CD4-positive, alpha-beta T cell treated with Interferon gamma for 1 hour (primary cell): ENCODE measurements at regions not wholly inside any gene's neighbourhood (a gene's known extent, or its start where the extent isn't known, plus 50 kb on each side); places are given as distances from the start of the nearest gene placed in this dataset.
"Not testable (repeated sequence)": the region's sequence is repeated elsewhere in the genome, so short reads cannot be mapped to it uniquely, and the experiment has no call there.

Source experiments
- DNase-seq: peaks from one replicate; pipeline ENCODE4 v3.0.0-alpha.2; 2020

- DNase-seq, result no peak
These were observed 127.4 kb upstream of the SLC8A1 start for GRCh38 chr2:40579247-40579646.

DNA sequence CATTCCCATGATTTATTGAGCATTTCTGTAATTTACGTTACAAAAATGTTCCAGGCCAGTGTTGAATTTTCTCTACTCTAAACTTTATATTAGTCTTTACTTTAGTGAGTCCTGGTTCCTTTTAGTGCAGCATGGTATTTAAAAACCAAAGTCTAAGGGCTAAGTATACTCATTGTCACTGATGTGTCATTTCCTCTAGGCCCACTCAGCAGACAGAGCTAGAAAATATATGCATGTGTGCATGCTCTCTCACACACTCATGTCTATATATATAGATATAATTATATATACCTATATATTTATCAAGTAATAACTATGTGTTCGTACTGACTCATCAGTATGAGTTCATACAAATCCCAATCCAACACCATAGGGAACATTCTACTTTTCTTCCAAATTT lies 132.5 kb upstream of the SLC8A1 start:
- no peak for DNase-seq

- DNase-seq, result no peak
These were observed 139.9 kb upstream of the SLC8A1 start for GRCh38 chr2:40591774-40592173.

GRCh38 chr2:40592218-40592617 lies 140.3 kb upstream of the SLC8A1 start:
- no peak for DNase-seq

DNA sequence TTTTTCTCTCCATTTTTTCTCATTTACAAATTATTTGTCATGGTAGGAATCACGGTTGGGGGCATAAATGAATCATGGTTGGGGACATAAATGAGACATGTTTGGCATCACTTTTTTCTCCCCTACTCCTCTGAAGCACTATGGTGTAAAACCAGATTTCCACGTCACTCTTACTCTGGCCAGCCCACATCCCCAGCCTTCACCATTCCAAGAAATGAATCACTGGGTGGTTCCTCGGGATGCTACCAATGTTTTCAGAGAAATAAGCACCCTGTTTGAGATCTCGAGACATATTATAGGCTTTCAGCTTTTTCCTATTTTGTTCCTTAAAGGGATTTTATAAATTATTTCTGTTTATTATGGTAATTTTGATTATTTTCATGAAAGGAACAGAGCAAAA lies 155.0 kb upstream of the SLC8A1 start:
- DNase-seq, result no peak

DNA sequence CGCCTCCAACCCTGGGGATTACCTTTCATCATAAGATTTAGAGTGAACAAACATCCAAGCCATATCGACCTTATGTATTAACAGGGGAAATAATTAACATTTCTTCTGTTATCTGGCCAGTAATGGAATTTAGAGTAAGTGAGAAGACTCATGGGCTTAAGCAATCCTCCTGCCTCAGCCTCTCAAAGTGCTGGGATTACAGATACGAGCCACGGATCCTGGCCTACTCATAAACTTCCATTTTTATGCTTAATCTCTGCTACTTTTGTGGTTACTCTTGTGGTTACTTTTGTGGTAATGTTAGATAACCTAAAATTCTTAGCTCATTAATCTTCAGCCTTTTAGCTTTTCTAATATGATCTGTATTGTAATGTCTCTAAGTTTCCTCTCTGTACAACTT lies 159.3 kb upstream of the SLC8A1 start:
- no peak for DNase-seq

GRCh38 chr2:40625849-40626248 lies 174.0 kb upstream of the SLC8A1 start:
- DNase-seq, result no peak

DNA sequence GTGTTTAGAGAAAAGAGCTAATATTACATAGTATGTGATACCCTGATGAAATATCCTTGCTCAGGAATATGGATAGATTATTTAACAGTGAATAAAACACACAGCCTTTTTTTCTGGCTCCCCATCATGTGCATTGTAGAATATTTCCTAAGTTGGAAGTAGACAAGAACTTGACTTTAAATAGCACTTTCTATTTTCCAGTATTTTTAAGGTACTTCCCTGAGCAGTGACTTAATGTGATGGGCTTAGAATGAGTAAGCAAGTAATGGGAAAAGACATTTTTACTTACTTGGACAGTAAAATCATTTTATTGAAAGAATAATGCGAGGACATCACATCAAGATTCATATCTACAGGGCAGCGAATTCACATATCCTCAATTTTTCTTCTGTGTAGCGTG lies 176.7 kb upstream of the SLC8A1 start:
- DNase-seq, result no peak

DNA sequence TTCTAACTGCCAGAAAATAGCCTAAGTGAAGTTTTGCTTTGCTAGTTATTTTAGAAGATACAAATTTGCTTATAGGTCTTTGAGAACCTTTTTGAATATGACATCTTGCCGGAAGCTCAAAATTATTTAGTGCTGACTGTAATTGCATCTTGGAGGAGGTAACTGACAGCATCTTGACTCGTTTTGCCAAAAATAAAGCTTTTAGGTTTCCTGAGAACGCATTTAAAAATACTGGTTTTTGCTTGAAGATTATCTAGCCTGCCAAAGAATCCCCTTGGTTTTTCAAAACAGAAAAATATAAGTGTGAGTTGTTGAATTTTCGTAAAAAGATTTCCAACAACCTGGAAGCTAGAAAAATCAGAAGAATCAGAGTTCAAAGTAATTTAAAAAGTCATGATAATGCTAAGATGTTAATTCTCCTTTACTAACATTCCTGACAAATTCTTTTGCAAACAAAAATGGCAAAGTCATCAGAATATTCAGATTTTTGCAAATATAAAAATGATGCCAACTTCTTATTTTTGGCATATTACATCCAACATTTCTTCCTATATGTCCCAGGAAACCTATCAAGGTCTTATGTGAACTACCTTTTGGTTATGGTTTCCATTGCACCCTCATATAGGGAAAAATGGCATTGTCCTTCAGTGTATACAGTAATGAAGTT lies 178.0 kb upstream of the SLC8A1 start:
- DNase-seq, result no peak

DNA sequence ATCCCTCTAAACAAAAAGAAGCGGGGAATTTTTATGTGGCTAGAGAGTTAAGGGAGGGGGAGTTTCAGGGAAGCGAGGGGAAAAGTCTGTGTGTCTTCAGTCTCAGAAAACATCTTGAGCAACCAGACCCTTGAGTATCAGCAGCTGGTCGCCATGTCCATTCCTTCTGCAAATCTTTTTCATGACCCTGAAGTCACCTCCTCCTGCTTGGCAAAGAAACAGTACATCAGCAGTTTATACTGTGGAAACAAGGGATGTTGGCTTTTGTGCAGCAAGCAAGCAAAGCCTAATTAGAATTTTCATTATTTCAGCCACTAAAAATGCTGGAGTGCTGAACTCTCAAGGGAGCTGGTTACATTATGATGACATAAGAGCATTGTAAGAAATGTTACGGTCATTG lies 187.4 kb upstream of the SLC8A1 start:
- no peak for DNase-seq

DNA sequence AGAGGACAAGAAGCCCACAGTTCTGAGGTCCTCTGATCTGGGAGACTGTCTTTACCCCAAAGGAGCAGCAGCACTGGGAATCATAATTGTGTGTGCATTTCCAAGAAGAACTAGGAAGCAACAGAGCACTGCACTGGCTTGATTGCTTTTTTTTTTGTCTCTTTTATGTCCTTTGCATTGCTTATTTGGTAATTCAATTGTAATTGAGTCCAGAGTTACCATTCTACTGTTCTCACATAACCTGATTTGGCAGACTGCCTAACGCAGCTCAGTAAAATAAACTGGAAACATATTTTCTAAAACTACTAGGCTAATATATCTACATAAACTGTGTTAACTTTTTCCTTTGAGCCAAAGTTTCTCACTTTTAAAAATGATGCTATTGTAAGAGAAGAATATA lies 190.3 kb upstream of the SLC8A1 start:
- DNase-seq, result no peak

DNA sequence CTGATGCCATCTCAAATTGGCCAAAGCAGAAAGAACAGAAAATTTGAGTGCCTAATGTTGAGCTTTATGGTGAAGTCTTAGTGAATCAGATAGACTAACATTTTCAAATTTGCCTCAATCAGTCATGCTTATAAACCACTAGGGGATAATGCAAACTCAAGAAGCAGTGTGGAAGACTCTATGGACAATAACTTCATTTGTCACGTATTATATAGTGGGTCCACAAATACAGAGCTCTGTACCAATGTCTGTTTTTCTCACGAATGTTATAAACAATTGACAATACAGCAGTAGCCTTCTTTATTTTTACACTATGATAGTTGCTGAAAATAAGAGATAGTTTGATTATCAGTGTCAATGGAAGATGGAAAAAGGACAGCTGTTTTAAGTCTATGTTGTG lies 190.8 kb upstream of the SLC8A1 start:
- DNase-seq, result no peak

- DNase-seq, result no peak
These were observed 194.8 kb upstream of the SLC8A1 start for GRCh38 chr2:40646642-40647041.

- DNase-seq, result no peak
These were observed 200.3 kb upstream of the SLC8A1 start for GRCh38 chr2:40652155-40652554.

DNA sequence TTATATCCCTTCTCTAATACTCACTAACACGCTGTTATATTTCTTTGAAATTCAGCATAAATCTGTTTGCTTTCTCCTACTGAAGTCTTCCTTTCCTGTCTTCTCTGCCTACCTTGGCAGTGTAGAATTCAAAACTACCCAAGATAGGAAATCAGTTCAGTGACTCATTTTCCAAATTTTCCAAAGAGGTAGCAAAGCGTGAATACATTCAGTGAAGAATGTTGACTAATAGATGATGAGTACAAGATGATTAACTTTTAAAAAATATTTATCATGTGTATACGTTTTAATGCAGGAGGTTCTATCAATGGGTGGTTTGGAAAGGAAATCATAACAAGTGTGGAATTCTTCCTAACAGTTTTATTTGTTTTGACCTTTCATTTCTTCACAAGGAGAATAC lies 201.9 kb upstream of the SLC8A1 start:
- no peak for DNase-seq

- DNase-seq, result no peak
These were observed 202.5 kb upstream of the SLC8A1 start for GRCh38 chr2:40654346-40654745.

- DNase-seq, result no peak
These were observed 207.1 kb upstream of the SLC8A1 start for GRCh38 chr2:40658941-40659340.

- no peak for DNase-seq
These were observed 213.8 kb upstream of the SLC8A1 start for GRCh38 chr2:40665493-40666232.

DNA sequence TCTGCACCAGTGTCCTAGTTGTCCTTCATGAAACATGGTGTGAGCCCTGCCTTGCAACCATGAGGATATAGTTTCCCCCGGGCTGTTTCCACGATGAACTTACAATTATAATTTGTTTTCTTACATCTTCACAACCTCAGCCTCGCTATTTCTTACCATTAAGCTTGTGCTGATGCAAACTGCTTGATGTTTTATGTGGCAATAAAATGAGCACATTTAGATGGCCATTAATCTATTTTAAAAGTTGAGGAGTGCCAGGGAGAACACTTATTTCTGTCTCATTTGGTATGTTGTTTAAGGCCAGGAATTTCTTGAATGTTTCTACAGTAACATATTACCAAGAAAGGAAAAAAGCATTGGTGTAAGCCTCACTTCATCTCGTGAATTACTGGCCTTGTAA lies 214.5 kb upstream of the SLC8A1 start:
- no peak for DNase-seq

GRCh38 chr2:40668425-40668824 lies 216.5 kb upstream of the SLC8A1 start:
- no peak for DNase-seq

GRCh38 chr2:40676134-40676790 lies 224.4 kb upstream of the SLC8A1 start:
- DNase-seq, result not testable (repeated sequence)

DNA sequence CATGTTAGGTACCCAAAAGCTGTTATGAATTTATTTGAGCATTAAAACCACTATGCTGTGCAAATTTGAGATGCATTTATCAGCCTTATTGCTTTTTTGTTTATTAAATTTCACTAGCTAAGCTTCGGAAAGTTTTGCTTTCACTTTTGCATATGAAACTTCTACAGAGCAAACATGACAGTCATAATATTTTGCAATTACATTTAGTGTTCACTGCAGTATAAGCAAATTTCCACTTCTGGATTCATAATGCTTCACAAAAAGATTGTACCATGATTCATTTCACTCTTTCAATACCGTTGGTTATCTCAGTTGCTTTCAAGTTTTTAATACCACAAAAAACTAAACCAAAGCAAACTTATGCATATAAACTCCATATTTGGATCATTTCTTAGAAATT lies 228.7 kb upstream of the SLC8A1 start:
- no peak for DNase-seq

- DNase-seq, result no peak
These were observed 238.1 kb upstream of the SLC8A1 start for GRCh38 chr2:40690036-40690435.

GRCh38 chr2:40690525-40690924 lies 238.6 kb upstream of the SLC8A1 start:
- no peak for DNase-seq
